NCI-H345 (cell line): ENCODE measurements at regions not wholly inside any gene's neighbourhood (a gene's known extent, or its start where the extent isn't known, plus 50 kb on each side); places are given as distances from the start of the nearest gene placed in this dataset.

Experiments used
- DNase-seq: peaks from one replicate; lab custom pipeline; 2025; lab: John Stamatoyannopoulos, UW

DNA sequence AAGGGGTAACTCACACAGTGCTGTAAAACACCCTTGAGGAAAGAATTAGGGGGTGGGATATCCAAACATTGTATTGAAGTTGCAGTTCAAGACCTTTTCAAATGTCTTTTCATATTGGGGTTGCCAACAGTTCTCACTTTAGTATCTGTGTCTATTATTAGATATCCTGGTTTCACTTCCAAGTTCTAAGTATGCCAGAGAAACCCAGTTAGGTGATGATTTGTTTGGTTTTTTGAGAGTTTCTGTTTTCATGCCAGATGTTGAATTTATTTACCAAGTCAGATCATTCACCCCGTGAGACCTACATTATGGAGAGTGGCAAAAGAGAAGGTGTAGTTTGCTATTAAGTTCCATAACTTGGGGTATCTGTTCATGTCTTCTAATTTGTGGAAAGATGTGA is 64.5 kb downstream of the C9orf152 start:
- DNase-seq = no peak

DNA sequence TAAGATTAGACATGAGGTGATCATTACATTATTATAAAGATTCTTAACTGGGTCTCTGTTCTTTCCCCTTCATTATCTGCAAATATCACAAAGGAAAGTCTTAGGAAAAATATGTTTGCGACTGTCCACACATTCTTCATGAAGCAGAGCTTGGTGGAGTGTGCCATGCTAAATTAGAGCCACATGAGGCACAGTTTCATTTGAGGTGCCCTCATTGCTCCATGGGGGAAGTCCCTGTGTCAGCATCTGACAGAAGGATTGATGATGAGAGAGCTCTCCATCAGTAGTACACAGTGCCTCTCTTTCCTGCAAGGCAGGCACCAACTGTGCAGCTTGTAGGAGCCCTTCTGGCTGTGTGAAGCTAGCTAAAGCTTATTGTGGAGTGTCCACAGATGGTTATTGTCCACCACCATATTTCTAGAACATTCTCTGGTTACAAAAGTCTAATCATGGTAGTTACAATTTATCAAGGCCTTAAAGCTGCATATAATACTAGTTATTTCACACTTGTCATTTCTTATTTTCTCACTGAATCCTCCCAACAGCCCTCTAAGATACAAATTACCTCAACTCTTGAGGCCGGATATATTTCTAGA is 63.9 kb downstream of the C9orf152 start:
- peak; percentile 30 for DNase-seq

DNA sequence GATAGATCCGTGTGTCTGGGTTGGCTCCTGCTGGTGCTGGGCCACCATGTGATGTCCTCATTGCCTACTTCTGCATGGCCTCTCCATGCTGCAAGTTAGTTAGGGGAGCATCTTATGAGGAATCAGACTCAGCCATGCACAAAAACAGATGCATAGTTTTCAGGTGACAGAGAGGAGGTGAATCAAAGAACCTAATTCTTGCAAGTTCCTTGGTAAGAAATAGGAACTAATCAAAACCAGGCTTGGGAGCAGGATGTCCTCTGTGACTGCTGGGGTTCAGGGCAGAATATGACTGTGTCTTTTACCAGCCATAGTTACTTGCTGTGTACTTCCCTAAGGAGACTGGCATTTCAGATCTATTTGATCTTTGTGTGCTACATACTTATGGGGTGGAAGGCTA is 61.6 kb downstream of the C9orf152 start:
- no peak for DNase-seq

DNA sequence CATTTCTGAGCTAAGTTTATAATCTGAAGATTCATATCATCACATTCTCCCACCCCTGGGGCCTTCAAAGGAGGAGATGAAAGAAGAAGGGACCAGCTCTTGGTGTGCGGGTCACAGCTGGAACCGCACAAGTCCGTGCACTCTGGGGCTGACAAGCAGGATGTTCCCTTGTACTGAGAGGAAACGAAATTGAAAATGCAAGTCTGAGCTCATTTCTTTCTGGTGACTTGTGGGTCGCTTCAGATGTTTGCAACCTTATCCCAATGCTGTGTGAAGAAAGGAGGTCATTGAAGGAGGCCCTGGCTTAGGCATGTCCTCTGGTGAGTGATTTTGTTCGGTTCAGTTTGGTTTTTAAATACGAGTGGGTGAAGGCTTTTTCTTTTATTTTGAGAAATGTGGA is 59.6 kb downstream of the C9orf152 start:
- DNase-seq = no peak

DNA sequence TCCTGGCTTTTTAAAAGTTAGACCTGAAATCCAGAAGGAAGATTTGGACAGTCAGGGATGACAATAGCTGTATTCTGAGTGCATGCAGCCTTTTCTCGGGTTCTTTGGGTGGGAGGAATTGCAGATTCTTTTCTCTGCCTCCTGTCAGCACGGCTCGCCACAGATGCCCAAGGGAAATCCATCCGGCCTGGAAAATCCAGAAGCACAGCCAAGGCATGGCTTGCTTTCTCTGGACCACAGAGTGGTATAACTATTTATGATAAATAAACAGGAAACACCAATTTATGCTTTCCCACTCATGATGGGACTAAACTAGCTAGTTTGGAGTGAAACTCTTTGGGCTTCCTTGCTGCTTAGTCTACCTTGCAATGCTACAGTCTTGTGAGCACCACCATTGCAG is 59.1 kb downstream of the C9orf152 start:
- DNase-seq = no peak
